ENCODE measurements at regions not wholly inside any gene's neighbourhood (a gene's known extent, or its start where the extent isn't known, plus 50 kb on each side); places are given as distances from the start of the nearest gene placed in this dataset.

DNA sequence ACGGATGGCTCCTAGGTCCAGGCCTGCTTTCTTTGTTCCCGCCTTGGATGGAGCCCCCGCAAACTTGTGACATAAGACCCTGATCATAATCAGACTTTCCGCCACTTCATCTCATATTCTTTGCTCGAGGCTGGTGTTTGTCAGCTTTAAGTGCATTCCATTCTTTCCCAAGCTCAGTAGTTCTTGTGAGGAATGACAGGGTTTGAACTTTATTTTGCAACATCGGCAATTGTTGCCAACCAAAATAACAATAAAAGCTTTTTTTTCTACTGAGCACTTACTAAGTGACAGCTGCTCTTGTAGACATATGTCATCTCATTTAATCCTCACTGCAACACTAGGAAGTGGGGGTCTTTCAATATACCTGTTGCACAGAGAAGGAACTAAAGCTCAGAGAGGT is 178.8 kb upstream of the ST6GAL2 start:
- TF ChIP-seq, protein P1, sequence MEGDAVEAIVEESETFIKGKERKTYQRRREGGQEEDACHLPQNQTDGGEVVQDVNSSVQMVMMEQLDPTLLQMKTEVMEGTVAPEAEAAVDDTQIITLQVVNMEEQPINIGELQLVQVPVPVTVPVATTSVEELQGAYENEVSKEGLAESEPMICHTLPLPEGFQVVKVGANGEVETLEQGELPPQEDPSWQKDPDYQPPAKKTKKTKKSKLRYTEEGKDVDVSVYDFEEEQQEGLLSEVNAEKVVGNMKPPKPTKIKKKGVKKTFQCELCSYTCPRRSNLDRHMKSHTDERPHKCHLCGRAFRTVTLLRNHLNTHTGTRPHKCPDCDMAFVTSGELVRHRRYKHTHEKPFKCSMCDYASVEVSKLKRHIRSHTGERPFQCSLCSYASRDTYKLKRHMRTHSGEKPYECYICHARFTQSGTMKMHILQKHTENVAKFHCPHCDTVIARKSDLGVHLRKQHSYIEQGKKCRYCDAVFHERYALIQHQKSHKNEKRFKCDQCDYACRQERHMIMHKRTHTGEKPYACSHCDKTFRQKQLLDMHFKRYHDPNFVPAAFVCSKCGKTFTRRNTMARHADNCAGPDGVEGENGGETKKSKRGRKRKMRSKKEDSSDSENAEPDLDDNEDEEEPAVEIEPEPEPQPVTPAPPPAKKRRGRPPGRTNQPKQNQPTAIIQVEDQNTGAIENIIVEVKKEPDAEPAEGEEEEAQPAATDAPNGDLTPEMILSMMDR (IDR thresholded peaks at IDR 0.05), result no peak
- no peak for TF ChIP-seq EP300 (IDR thresholded peaks at IDR 0.05)
- no peak for TF ChIP-seq POLR2A (IDR thresholded peaks at IDR 0.05)
- TF ChIP-seq POLR2AphosphoS5 (IDR thresholded peaks at IDR 0.05), result no peak

Measured in upper lobe of left lung (tissue), 4 donors.